ENCODE measurements at regions not wholly inside any gene's neighbourhood (a gene's known extent, or its start where the extent isn't known, plus 50 kb on each side); places are given as distances from the start of the nearest gene placed in this dataset.

- DNase-seq = no peak
These were observed 871.3 kb downstream of the AACS start for GRCh38 chr12:125936502-125936901.

- no peak for DNase-seq
These were observed 879.2 kb downstream of the AACS start for GRCh38 chr12:125944446-125944845.

GRCh38 chr12:125949471-125949870 lies 884.2 kb downstream of the AACS start:
- no peak for DNase-seq

- no peak for DNase-seq
These were observed 889.1 kb downstream of the AACS start for GRCh38 chr12:125954362-125954761.

GRCh38 chr12:125956186-125956585 lies 891.0 kb downstream of the AACS start:
- DNase-seq = no peak

GRCh38 chr12:125966641-125967040 lies 901.4 kb downstream of the AACS start:
- DNase-seq = no peak

- no peak for DNase-seq
These were observed 903.2 kb downstream of the AACS start for GRCh38 chr12:125968413-125968812.

- no peak for DNase-seq
These were observed 906.7 kb downstream of the AACS start for GRCh38 chr12:125971981-125972380.

- DNase-seq = no peak
These were observed 913.1 kb downstream of the AACS start for GRCh38 chr12:125978286-125978685.

GRCh38 chr12:125981610-125982253 lies 916.5 kb downstream of the AACS start:
- no peak for DNase-seq

- no peak for DNase-seq
These were observed 918.0 kb downstream of the AACS start for GRCh38 chr12:125983094-125983783.

- no peak for DNase-seq
These were observed 918.7 kb downstream of the AACS start for GRCh38 chr12:125983784-125984500.

GRCh38 chr12:125988545-125988944 lies 923.3 kb downstream of the AACS start:
- no peak for DNase-seq

- no peak for DNase-seq
These were observed 924.5 kb downstream of the AACS start for GRCh38 chr12:125989696-125990095.

- DNase-seq = no peak
These were observed 931.2 kb downstream of the AACS start for GRCh38 chr12:125996443-125996842.

GRCh38 chr12:125999628-126000027 lies 934.4 kb downstream of the AACS start:
- DNase-seq = no peak

- no peak for DNase-seq
These were observed 954.1 kb downstream of the AACS start for GRCh38 chr12:126019385-126019784.

- DNase-seq = no peak
These were observed 956.4 kb downstream of the AACS start for GRCh38 chr12:126021675-126022074.

- DNase-seq = no peak
These were observed 962.6 kb downstream of the AACS start for GRCh38 chr12:126027825-126028224.

GRCh38 chr12:126030573-126030972 lies 965.3 kb downstream of the AACS start:
- no peak for DNase-seq

GRCh38 chr12:126033751-126034150 lies 968.5 kb downstream of the AACS start:
- DNase-seq = no peak

- no peak for DNase-seq
These were observed 971.1 kb downstream of the AACS start for GRCh38 chr12:126036348-126036747.

- DNase-seq = no peak
These were observed 973.2 kb downstream of the AACS start for GRCh38 chr12:126038434-126038833.

- DNase-seq = no peak
These were observed 975.1 kb downstream of the AACS start for GRCh38 chr12:126040307-126040706.
